Heart right ventricle (tissue), 16 donors: ENCODE measurements at regions not wholly inside any gene's neighbourhood (a gene's known extent, or its start where the extent isn't known, plus 50 kb on each side); places are given as distances from the start of the nearest gene placed in this dataset.

Source experiments
- ATAC-seq, 8 donors: fragments of 200-7000 bp; cut with Tn5 transposase; one replicate each; pipeline ENCODE4 v1.9.1; 2020; ENCODE audit warnings: mild to moderate bottlenecking in 8 of 8, moderate library complexity in 8 of 8, moderate number of reproducible peaks in 1 of 8
- DNase-seq, 2 donors: peaks; one replicate each; pipeline ENCODE4 v3.0.0-alpha.2; 2020
- H3K27ac ChIP-seq, 10 donors: fragments of 200-600 bp; sonication (generic) in 2 of 10; one replicate each; pipeline versions ENCODE4 v1.5.0 to v1.8.0; 2020 to 2022; ENCODE audit warnings: mild to moderate bottlenecking in 3 of 10
- H3K27me3 ChIP-seq, 7 donors: fragments of 200-600 bp; one replicate each; pipeline ENCODE4 v1.8.0; 2021 to 2022; ENCODE audit warnings: mild to moderate bottlenecking in 2 of 7
- H3K36me3 ChIP-seq, 9 donors: fragments of 200-600 bp; sonication (generic) in 1 of 9; one replicate each; pipeline versions ENCODE4 v1.5.0 to v1.8.0; 2020 to 2022; ENCODE audit warnings: mild to moderate bottlenecking in 2 of 9
- H3K4me1 ChIP-seq, 9 donors: fragments of 200-600 bp; sonication (generic) in 1 of 9; one replicate each; pipeline versions ENCODE4 v1.5.0 to v1.8.0; 2020 to 2022; ENCODE audit warnings: mild to moderate bottlenecking in 4 of 9
- H3K4me3 ChIP-seq, 10 donors: fragments of 200-600 bp; sonication (generic) in 2 of 10; one replicate each; pipeline versions ENCODE4 v1.5.0 to v1.8.0; 2020 to 2022; ENCODE audit warnings: mild to moderate bottlenecking in 7 of 10, moderate library complexity in 2 of 10
- H3K9me3 ChIP-seq, 11 donors: fragments of 200-600 bp in 10 of 11; sonication (generic) in 2 of 11; one replicate each; pipeline versions ENCODE4 v1.5.0 to v1.8.0; 2013 to 2022; ENCODE audit warnings: mild to moderate bottlenecking in 2 of 11, control low read depth in 1 of 11, moderate library complexity in 1 of 11
- WGBS, 2 donors: extraction: QIAGEN DNeasy Blood & Tissue Kit; methylation state at CpG; one replicate each; pipeline ENCODE4 v1.1.7; 2013; ENCODE audit warnings: inconsistent platforms in 1 of 2; 5-methylcytosine and 5-hydroxymethylcytosine counted together
- intact Hi-C, 10 donors: fragments of 100-400 bp; cut with DNase I; formaldehyde crosslinking; loops; one replicate each; pipeline versions ENCODE4 v1.11.1 to v1.14.2; 2022
- TF ChIP-seq, protein P1 (sequence below), 9 donors: fragments of 200-600 bp; sonication (generic) in 2 of 9; IDR thresholded peaks; one replicate each; pipeline versions ENCODE4 v1.5.0 to v1.8.0; 2021 to 2022; ENCODE audit warnings: antibody characterized with exemption in 9 of 9, mild to moderate bottlenecking in 5 of 9, moderate library complexity in 1 of 9
- donor health status: Arrhythmogenic right ventricular cardiomyopathy.
- donor health status: ischemic (EF 13 %, LVEDD 7.1; RV severe dilation, severe dysfunction).
- donor health status: healthy with polysubstance abuse.
- donor health status: DM: no; HTN: yes; CAD: no.
- donor health status: DM: no; HTN: no; CAD: no.
- donor health status: ischemic (EF 25% LVEDD 6.9; RV normal size, moderate dysfunction).
- donor health status: ischemic (EF 25% LVEDD 5.7; RV mildly dilated, moderate dysfunction).
- donor health status: healthy.
- donor health status: DM: yes; HTN: yes; CAD: no.
- donor health status: Ischemic cardiomyopathy.
- donor health status: ischemic (EF 35%, LVEDD 5.7; RV mildly dilated, moderate dysfunction).
- donor health status: nonischemic (EF 11% LVEDD 7.7; RV severe dilation, severe dysfunction).
- donor health status: DM: yes; HTN: yes; CAD: no.
- donor health status: PGD.
- donor health status: ischemic (EF 29% LVEDD 5.4; RV normal size, mild dysfunction).
- donor health status: nonischemic (EF 23%, LVEDD 6.1; RV moderate dilation, normal function).

DNA sequence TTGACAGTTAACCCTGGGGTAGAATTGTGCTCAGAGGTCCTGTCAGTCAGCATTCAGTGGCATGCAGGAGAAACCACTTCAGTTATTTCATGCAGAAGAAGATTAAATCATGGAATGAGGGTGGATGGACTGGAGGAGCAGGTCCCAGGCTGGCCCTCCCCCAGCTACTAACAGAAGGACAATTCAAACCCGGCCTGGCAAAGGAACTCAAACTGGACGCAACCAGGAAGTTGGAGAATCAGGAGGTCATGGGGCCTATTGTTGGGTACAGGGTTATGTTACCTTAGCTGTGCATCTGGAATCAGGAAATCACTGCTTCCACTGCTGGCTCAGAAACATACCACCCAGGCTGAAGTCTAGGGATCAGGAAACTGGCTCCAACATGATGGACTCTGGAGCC, 121.4 kb downstream of the GPAT3 start:
- Histone ChIP-seq H3K4me3 (no peak overlapping the region), H3K9me3 (no peaks in the 10 kb centered on the region), H3K27me3 (peaks cover 0 to 14% (median 0%) of the 10 kb centered on the region in 7 donors), H3K4me1 (no peaks in the 10 kb centered on the region), H3K36me3 (no peaks in the 10 kb centered on the region), H3K27ac (no peak overlapping the region)
- TF ChIP-seq, protein P1, sequence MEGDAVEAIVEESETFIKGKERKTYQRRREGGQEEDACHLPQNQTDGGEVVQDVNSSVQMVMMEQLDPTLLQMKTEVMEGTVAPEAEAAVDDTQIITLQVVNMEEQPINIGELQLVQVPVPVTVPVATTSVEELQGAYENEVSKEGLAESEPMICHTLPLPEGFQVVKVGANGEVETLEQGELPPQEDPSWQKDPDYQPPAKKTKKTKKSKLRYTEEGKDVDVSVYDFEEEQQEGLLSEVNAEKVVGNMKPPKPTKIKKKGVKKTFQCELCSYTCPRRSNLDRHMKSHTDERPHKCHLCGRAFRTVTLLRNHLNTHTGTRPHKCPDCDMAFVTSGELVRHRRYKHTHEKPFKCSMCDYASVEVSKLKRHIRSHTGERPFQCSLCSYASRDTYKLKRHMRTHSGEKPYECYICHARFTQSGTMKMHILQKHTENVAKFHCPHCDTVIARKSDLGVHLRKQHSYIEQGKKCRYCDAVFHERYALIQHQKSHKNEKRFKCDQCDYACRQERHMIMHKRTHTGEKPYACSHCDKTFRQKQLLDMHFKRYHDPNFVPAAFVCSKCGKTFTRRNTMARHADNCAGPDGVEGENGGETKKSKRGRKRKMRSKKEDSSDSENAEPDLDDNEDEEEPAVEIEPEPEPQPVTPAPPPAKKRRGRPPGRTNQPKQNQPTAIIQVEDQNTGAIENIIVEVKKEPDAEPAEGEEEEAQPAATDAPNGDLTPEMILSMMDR (IDR thresholded peaks at IDR 0.05): no peak
- DNase-seq (no peak), ATAC-seq (no peak)
- 39 to 51% methylated on average over 2 of the region's 2 CpGs for WGBS, 2 donors
- intact Hi-C loops: loop anchor here in 1 of 10 donors (10.0 kb wide), 1 partner anchor 867 kb away; no protein-coding TSS in a partner anchor
